Coronary artery (tissue), 2 donors: ENCODE measurements at regions not wholly inside any gene's neighbourhood (a gene's known extent, or its start where the extent isn't known, plus 50 kb on each side); places are given as distances from the start of the nearest gene placed in this dataset.
"Not testable (repeated sequence)": the region's sequence is repeated elsewhere in the genome, so short reads cannot be mapped to it uniquely, and the experiment has no call there.

Experiments used
- DNase-seq: peaks from one replicate; pipeline ENCODE4 v3.0.0-alpha.2; 2017; ENCODE audit warnings: low spot score
- H3K27ac ChIP-seq, 2 donors: fragments of 200-600 bp; sonication (generic); one replicate each; pipeline ENCODE4 v1.5.1; 2016 to 2019
- H3K4me3 ChIP-seq: fragments of 200-600 bp; sonication (generic); 2 replicates; pipeline ENCODE4 v1.5.1; 2016; ENCODE audit warnings: mild to moderate bottlenecking, moderate library complexity
- CTCF ChIP-seq: fragments of 200-600 bp; sonication (generic); IDR thresholded peaks from one replicate; pipeline ENCODE4 v1.5.1; 2019; ENCODE audit warnings: antibody characterized with exemption

- DNase-seq = no peak
- Histone ChIP-seq H3K27ac (no peak overlapping the region), H3K4me3 (no peak overlapping the region)
- TF ChIP-seq CTCF = no peak
Observed at GRCh38 chr9:89943309-89943708, 338.5 kb downstream of the GADD45G start.

- no peak for DNase-seq
- TF ChIP-seq CTCF = no peak
Observed at GRCh38 chr9:89943728-89944127, 338.9 kb downstream of the GADD45G start.

GRCh38 chr9:89945133-89945532 lies 340.3 kb downstream of the GADD45G start:
- TF ChIP-seq CTCF = no peak
- no peak overlapping the region for H3K4me3 ChIP-seq
- no peak for DNase-seq
- no peak overlapping the region for H3K27ac ChIP-seq

More at GRCh38 chr9:89943728-89944127, 338.9 kb downstream of the GADD45G start:
- H3K27ac ChIP-seq = no peak overlapping the region
- H3K4me3 ChIP-seq = no peak overlapping the region

- Histone ChIP-seq H3K4me3 (no peak overlapping the region), H3K27ac (no peak overlapping the region)
- no peak for DNase-seq
- TF ChIP-seq CTCF = no peak
Observed at GRCh38 chr9:89946741-89947140, 341.9 kb downstream of the GADD45G start.

- Histone ChIP-seq H3K27ac (no peak overlapping the region), H3K4me3 (no peak overlapping the region)
- no peak for TF ChIP-seq CTCF
- DNase-seq = no peak
Observed at GRCh38 chr9:89949111-89949510, 344.3 kb downstream of the GADD45G start.

- Histone ChIP-seq H3K27ac (no peak overlapping the region), H3K4me3 (no peak overlapping the region)
- no peak for DNase-seq
- TF ChIP-seq CTCF = no peak
Observed at GRCh38 chr9:89951675-89952074, 346.9 kb downstream of the GADD45G start.

GRCh38 chr9:89952401-89952800 lies 347.6 kb downstream of the GADD45G start:
- DNase-seq = no peak

GRCh38 chr9:89953263-89953662 lies 348.5 kb downstream of the GADD45G start:
- not testable (repeated sequence) for DNase-seq, H3K4me3 ChIP-seq, H3K27ac ChIP-seq

More at GRCh38 chr9:89952401-89952800, 347.6 kb downstream of the GADD45G start:
- TF ChIP-seq CTCF = no peak
- H3K27ac ChIP-seq = no peak overlapping the region
- H3K4me3 ChIP-seq = no peak overlapping the region
